ENCODE measurements at regions not wholly inside any gene's neighbourhood (a gene's known extent, or its start where the extent isn't known, plus 50 kb on each side); places are given as distances from the start of the nearest gene placed in this dataset.

DNA sequence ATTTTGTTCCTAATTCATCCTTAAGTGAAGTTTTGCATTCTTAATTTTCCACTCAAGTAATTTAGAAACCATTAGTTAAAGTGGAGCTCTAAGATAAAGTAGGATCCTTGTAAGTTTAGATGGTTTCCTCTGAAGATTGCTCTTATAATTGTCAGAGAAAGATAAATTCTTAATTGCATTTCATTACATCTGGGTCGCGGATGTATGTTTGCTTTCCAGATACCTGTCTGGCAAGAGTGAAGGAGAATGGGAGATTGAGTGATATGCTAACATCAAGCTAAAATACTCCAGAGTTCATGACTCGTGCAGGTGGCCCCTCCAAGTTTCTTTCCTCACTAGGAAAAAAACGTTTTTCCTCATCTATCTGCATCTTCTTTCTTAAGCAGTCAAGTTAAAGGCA lies 361.8 kb downstream of the DOK5 start:
- H3K36me3 ChIP-seq (ENCODE audit: control insufficient read depth in 1 of 2, insufficient read depth in 2 of 2, low read depth in 1 of 2, low read length in 2 of 2) = no peaks in the 10 kb centered on the region
- no peak overlapping the region for H3K4me2 ChIP-seq (ENCODE audit: low read length, poor library complexity, severe bottlenecking)
- no peak overlapping the region for H3K18ac ChIP-seq (ENCODE audit: low read depth in 1 of 2, low read length in 2 of 2)
- no peaks in the 10 kb centered on the region for H3K27me3 ChIP-seq (ENCODE audit: control insufficient read depth in 1 of 2, insufficient read depth in 1 of 2, low read length in 2 of 2)
- DNase-seq = no peak
- H3K27ac ChIP-seq (ENCODE audit: low read length, poor library complexity, severe bottlenecking) = no peak overlapping the region
- WGBS = 0% methylated on average over 2 of the region's 4 CpGs
- H3K79me1 ChIP-seq (replicated peaks; ENCODE audit: low read length, poor library complexity, severe bottlenecking) = no peaks in the 10 kb centered on the region
- H3K9ac ChIP-seq (ENCODE audit: low read length) = no peak overlapping the region
- H3K4me3 ChIP-seq (ENCODE audit: insufficient read depth in 1 of 2, low read depth in 1 of 2, low read length in 2 of 2) = no peak overlapping the region
- H3K9me3 ChIP-seq (ENCODE audit: control insufficient read depth, low read length) = no peaks in the 10 kb centered on the region
- H4K91ac ChIP-seq (ENCODE audit: low read length) = no peak overlapping the region
- no peak overlapping the region for H2BK120ac ChIP-seq (ENCODE audit: low read depth, low read length)
- no peak overlapping the region for H2BK12ac ChIP-seq (ENCODE audit: low read length in 2 of 2)
- H4K8ac ChIP-seq (ENCODE audit: low read length) = no peak overlapping the region
- no peaks in the 10 kb centered on the region for H3K4me1 ChIP-seq (ENCODE audit: control insufficient read depth, insufficient read depth, low read depth, low read length)
- H3K14ac ChIP-seq (ENCODE audit: low read length in 2 of 2) = no peak overlapping the region
- H3K23ac ChIP-seq (ENCODE audit: low read length in 2 of 2) = no peak overlapping the region
- no peak overlapping the region for H2BK15ac ChIP-seq (ENCODE audit: low read depth, poor library complexity, severe bottlenecking)
- no peak overlapping the region for H3K4ac ChIP-seq (ENCODE audit: low read depth in 1 of 2, low read length in 2 of 2)
- no peak overlapping the region for H2AFZ ChIP-seq (ENCODE audit: low read depth, low read length)
- H2AK5ac ChIP-seq (ENCODE audit: low read length, severe bottlenecking) = no peak overlapping the region
- no peak overlapping the region for H2BK5ac ChIP-seq (ENCODE audit: low read depth, low read length, poor library complexity, severe bottlenecking)

DNA sequence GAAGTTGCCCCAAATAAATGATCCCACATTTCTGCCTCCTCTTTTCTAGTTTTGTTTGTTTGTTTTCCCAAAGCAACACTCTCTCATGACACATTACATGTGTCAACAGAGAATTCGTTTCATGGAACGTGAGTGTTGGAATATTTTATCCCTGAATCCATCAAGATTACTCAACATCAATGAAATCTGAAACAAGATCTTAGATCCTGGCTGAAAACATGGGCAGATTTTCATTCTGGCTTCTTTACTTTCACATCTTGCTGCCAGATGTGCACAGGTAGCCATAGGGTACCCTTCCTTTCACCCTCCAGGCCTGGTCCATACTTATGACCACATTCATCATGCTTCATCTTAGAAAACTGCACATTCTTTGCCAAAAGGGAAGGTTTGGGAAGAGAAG lies 347.0 kb downstream of the DOK5 start:
- Histone ChIP-seq H3K4ac (ENCODE audit: low read depth in 1 of 2, low read length in 2 of 2) (no peak overlapping the region), H2AK5ac (ENCODE audit: low read length, severe bottlenecking) (no peak overlapping the region), H2BK15ac (ENCODE audit: low read depth, poor library complexity, severe bottlenecking) (no peak overlapping the region), H2BK12ac (ENCODE audit: low read length in 2 of 2) (no peak overlapping the region), H3K18ac (ENCODE audit: low read depth in 1 of 2, low read length in 2 of 2) (no peak overlapping the region), H3K14ac (ENCODE audit: low read length in 2 of 2) (no peak overlapping the region), H3K79me1 (replicated peaks; ENCODE audit: low read length, poor library complexity, severe bottlenecking) (no peaks in the 10 kb centered on the region), H3K4me2 (ENCODE audit: low read length, poor library complexity, severe bottlenecking) (no peak overlapping the region), H3K27me3 (ENCODE audit: control insufficient read depth in 1 of 2, insufficient read depth in 1 of 2, low read length in 2 of 2) (no peaks in the 10 kb centered on the region), H3K23ac (ENCODE audit: low read length in 2 of 2) (no peak overlapping the region), H3K9me3 (ENCODE audit: control insufficient read depth, low read length) (peaks cover 5% of the 10 kb centered on the region), H3K4me3 (ENCODE audit: insufficient read depth in 1 of 2, low read depth in 1 of 2, low read length in 2 of 2) (no peak overlapping the region), H2BK120ac (ENCODE audit: low read depth, low read length) (no peak overlapping the region), H2BK5ac (ENCODE audit: low read depth, low read length, poor library complexity, severe bottlenecking) (no peak overlapping the region), H4K8ac (ENCODE audit: low read length) (no peak overlapping the region), H3K27ac (ENCODE audit: low read length, poor library complexity, severe bottlenecking) (no peak overlapping the region), H3K36me3 (ENCODE audit: control insufficient read depth in 1 of 2, insufficient read depth in 2 of 2, low read depth in 1 of 2, low read length in 2 of 2) (no peaks in the 10 kb centered on the region), H3K4me1 (ENCODE audit: control insufficient read depth, insufficient read depth, low read depth, low read length) (no peaks in the 10 kb centered on the region), H4K91ac (ENCODE audit: low read length) (no peak overlapping the region), H3K9ac (ENCODE audit: low read length) (no peak overlapping the region), H2AFZ (ENCODE audit: low read depth, low read length) (no peak overlapping the region)
- WGBS = 75% methylated on average over 2 of the region's 2 CpGs
- no peak for DNase-seq

DNA sequence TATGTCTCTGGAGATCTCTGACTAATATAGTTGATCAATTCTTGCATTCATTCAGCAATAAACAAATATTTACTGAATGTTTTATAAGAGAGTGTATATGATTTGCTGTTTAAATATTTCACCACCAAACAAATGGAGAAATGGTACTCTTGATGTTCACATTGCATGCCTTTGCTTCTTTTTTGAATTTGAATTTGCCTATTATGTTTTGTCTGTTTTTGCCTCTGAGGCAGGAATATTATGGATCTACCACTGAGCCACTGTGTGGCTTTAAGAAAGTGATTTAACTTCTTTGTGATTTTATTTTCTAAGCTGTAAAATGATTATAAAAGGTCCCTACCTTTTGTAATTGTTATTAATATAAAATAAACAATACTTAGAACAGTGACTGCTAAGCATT lies 345.0 kb downstream of the DOK5 start:
- H3K4me2 ChIP-seq (ENCODE audit: low read length, poor library complexity, severe bottlenecking) = no peak overlapping the region
- no peak overlapping the region for H2BK12ac ChIP-seq (ENCODE audit: low read length in 2 of 2)
- DNase-seq = no peak

DNA sequence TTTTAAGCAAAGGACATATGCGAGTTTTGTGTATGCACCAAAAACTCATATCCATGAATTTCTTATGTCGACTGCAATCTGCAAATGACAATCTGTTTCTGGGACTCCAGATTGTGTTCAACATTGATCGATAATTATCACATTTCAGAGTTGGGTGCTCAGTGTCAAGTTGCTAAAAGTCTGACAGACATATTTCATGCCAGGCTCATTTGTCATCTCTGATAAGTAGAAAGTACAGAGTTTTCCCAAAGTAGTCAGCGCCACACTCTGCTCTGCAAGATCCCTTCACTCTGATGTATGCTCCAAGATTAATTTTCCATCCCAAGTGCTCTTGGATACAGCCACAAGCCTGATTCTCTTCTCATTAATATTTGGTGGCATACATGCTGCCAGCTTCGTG lies 331.1 kb downstream of the DOK5 start:
- no peak overlapping the region for H3K4me3 ChIP-seq (ENCODE audit: insufficient read depth in 1 of 2, low read depth in 1 of 2, low read length in 2 of 2)
- H3K9me3 ChIP-seq (ENCODE audit: control insufficient read depth, low read length) = no peaks in the 10 kb centered on the region
- H4K8ac ChIP-seq (ENCODE audit: low read length) = no peak overlapping the region
- no peak overlapping the region for H4K91ac ChIP-seq (ENCODE audit: low read length)
- no peak overlapping the region for H3K14ac ChIP-seq (ENCODE audit: low read length in 2 of 2)
- no peak overlapping the region for H2BK120ac ChIP-seq (ENCODE audit: low read depth, low read length)
- H3K9ac ChIP-seq (ENCODE audit: low read length) = no peak overlapping the region
- no peaks in the 10 kb centered on the region for H3K79me1 ChIP-seq (replicated peaks; ENCODE audit: low read length, poor library complexity, severe bottlenecking)
- H3K4me1 ChIP-seq (ENCODE audit: control insufficient read depth, insufficient read depth, low read depth, low read length) = no peaks in the 10 kb centered on the region
- DNase-seq = no peak
- H2AK5ac ChIP-seq (ENCODE audit: low read length, severe bottlenecking) = no peak overlapping the region
- no peak overlapping the region for H3K4ac ChIP-seq (ENCODE audit: low read depth in 1 of 2, low read length in 2 of 2)
- no peak overlapping the region for H3K27ac ChIP-seq (ENCODE audit: low read length, poor library complexity, severe bottlenecking)
- H2AFZ ChIP-seq (ENCODE audit: low read depth, low read length) = no peak overlapping the region
- 73% methylated on average over 5 of the region's 5 CpGs for WGBS
- no peaks in the 10 kb centered on the region for H3K36me3 ChIP-seq (ENCODE audit: control insufficient read depth in 1 of 2, insufficient read depth in 2 of 2, low read depth in 1 of 2, low read length in 2 of 2)
- H3K27me3 ChIP-seq (ENCODE audit: control insufficient read depth in 1 of 2, insufficient read depth in 1 of 2, low read length in 2 of 2) = no peaks in the 10 kb centered on the region
- no peak overlapping the region for H3K18ac ChIP-seq (ENCODE audit: low read depth in 1 of 2, low read length in 2 of 2)
- no peak overlapping the region for H2BK15ac ChIP-seq (ENCODE audit: low read depth, poor library complexity, severe bottlenecking)
- no peak overlapping the region for H3K23ac ChIP-seq (ENCODE audit: low read length in 2 of 2)
- H2BK12ac ChIP-seq (ENCODE audit: low read length in 2 of 2) = no peak overlapping the region
- no peak overlapping the region for H2BK5ac ChIP-seq (ENCODE audit: low read depth, low read length, poor library complexity, severe bottlenecking)
- H3K4me2 ChIP-seq (ENCODE audit: low read length, poor library complexity, severe bottlenecking) = no peak overlapping the region

More for the DNA sequence above, 345.0 kb downstream of the DOK5 start:
- Histone ChIP-seq H4K8ac (ENCODE audit: low read length) (no peak overlapping the region), H3K4ac (ENCODE audit: low read depth in 1 of 2, low read length in 2 of 2) (no peak overlapping the region), H3K9ac (ENCODE audit: low read length) (no peak overlapping the region), H2BK120ac (ENCODE audit: low read depth, low read length) (no peak overlapping the region), H4K91ac (ENCODE audit: low read length) (no peak overlapping the region), H2BK15ac (ENCODE audit: low read depth, poor library complexity, severe bottlenecking) (no peak overlapping the region), H3K9me3 (ENCODE audit: control insufficient read depth, low read length) (peaks cover under 1% of the 10 kb centered on the region), H3K27ac (ENCODE audit: low read length, poor library complexity, severe bottlenecking) (no peak overlapping the region), H3K36me3 (ENCODE audit: control insufficient read depth in 1 of 2, insufficient read depth in 2 of 2, low read depth in 1 of 2, low read length in 2 of 2) (no peaks in the 10 kb centered on the region), H3K14ac (ENCODE audit: low read length in 2 of 2) (no peak overlapping the region), H3K4me1 (ENCODE audit: control insufficient read depth, insufficient read depth, low read depth, low read length) (no peaks in the 10 kb centered on the region), H3K79me1 (replicated peaks; ENCODE audit: low read length, poor library complexity, severe bottlenecking) (no peaks in the 10 kb centered on the region), H3K18ac (ENCODE audit: low read depth in 1 of 2, low read length in 2 of 2) (no peak overlapping the region), H3K27me3 (ENCODE audit: control insufficient read depth in 1 of 2, insufficient read depth in 1 of 2, low read length in 2 of 2) (no peaks in the 10 kb centered on the region), H3K4me3 (ENCODE audit: insufficient read depth in 1 of 2, low read depth in 1 of 2, low read length in 2 of 2) (no peak overlapping the region), H2BK5ac (ENCODE audit: low read depth, low read length, poor library complexity, severe bottlenecking) (no peak overlapping the region), H2AK5ac (ENCODE audit: low read length, severe bottlenecking) (no peak overlapping the region), H3K23ac (ENCODE audit: low read length in 2 of 2) (no peak overlapping the region), H2AFZ (ENCODE audit: low read depth, low read length) (no peak overlapping the region)

All from mesenchymal stem cell (in vitro differentiated cells and primary cell).